IgD-negative memory B cell (primary cell): ENCODE measurements at regions not wholly inside any gene's neighbourhood (a gene's known extent, or its start where the extent isn't known, plus 50 kb on each side); places are given as distances from the start of the nearest gene placed in this dataset.

Source experiments
- H3K27ac Mint-ChIP-seq, 3 donors: one replicate each; pipeline ENCODE4 v1.8.0; 2020 to 2022; ENCODE audit warnings: mild to moderate bottlenecking in 3 of 3, mixed read lengths in 3 of 3, moderate library complexity in 1 of 3
- H3K27me3 Mint-ChIP-seq: one replicate; pipeline ENCODE4 v1.8.0; 2021; ENCODE audit warnings: mixed read lengths
- H3K36me3 Mint-ChIP-seq: one replicate; pipeline ENCODE4 v1.8.0; 2020; ENCODE audit warnings: mild to moderate bottlenecking, mixed read lengths
- H3K4me1 Mint-ChIP-seq, 3 donors: one replicate each; pipeline ENCODE4 v1.8.0; 2020 to 2022; ENCODE audit warnings: mixed read lengths in 3 of 3, mild to moderate bottlenecking in 1 of 3
- H3K4me3 Mint-ChIP-seq, 4 donors: one replicate each; pipeline ENCODE4 v1.8.0; 2020 to 2022; ENCODE audit warnings: mild to moderate bottlenecking in 4 of 4, mixed read lengths in 4 of 4, moderate library complexity in 3 of 4
- H3K9me3 Mint-ChIP-seq, 3 donors: one replicate each; pipeline ENCODE4 v1.8.0; 2020 to 2021; ENCODE audit warnings: mixed read lengths in 3 of 3, mild to moderate bottlenecking in 1 of 3

DNA sequence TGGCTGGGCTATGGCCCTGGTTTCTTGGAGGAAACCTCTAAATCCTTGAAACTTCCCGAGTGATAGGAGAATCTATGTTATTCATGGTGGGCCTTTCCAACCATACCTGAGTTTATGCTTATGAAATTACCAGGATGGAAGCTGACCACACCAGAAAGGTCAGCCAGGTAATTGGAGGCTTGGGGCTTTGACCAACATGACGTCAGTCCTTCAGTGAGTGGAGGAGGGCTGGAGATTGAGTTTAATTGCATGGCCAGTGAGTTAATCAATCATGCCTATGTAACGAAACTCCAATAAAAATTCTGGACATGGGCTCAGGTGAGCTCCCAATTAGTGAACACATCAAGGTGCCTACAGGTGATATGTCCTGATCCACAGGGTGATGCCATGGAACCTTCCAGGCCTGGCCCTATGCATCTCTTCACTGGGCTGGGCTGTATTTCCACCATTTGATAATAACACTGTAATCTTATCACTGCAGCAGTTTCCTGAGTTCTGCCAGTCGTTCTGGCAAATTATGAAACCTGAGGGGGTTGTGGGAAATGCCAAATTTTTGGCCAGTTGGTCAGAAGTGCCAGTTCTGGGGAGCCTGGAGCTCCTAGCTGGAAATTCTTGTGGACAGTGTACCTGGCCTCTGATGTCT lies 106.5 kb downstream of the CDH26 start:
- H3K36me3 Mint-ChIP-seq = no peaks in the 10 kb centered on the region
- H3K9me3 Mint-ChIP-seq = no peaks in the 10 kb centered on the region
- H3K27me3 Mint-ChIP-seq = no peaks in the 10 kb centered on the region
- H3K27ac Mint-ChIP-seq = no peak overlapping the region
- H3K4me3 Mint-ChIP-seq = no peak overlapping the region
- no peaks in the 10 kb centered on the region for H3K4me1 Mint-ChIP-seq

DNA sequence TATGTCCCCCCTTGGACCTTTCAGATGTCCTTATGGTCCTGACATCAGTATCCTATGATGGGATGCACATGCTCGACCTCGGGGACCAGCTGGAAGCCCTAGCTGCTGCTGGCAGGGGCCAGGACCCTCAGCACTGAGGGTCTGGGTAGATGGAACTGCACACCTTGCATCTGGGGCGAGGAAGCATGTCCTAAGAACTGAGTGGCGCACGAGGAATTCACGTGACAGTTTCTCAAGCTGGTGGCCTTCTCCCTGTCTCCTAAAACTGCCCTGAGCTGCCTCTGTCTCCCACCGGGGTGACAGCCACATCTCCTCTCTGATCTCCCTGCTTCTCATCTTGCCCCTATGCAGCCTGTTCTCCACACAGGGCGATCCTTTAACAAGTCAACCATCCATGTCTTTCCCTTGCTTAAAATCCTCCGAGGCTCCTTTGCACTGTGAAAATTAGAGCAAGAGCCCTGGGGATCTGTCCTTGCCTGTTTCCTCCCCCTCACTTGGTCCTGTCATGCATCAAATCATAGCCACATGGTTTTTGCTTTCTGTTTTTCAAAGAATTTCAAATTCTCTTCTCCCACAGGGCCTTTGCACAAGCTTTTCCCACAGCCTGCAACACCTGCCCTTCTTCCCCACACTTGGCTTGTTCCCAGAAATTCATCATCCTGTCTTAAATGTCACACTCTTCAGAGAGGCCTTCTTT lies 107.7 kb downstream of the CDH26 start:
- no peaks in the 10 kb centered on the region for H3K36me3 Mint-ChIP-seq
- H3K27ac Mint-ChIP-seq = no peak overlapping the region
- no peaks in the 10 kb centered on the region for H3K9me3 Mint-ChIP-seq
- H3K27me3 Mint-ChIP-seq = no peaks in the 10 kb centered on the region
- no peaks in the 10 kb centered on the region for H3K4me1 Mint-ChIP-seq
- peak overlapping the region in 1 of 4 donors; percentile 15 for H3K4me3 Mint-ChIP-seq

- Mint-ChIP-seq H3K36me3 (no peaks in the 10 kb centered on the region), H3K9me3 (no peaks in the 10 kb centered on the region), H3K4me3 (peak overlapping the region in 1 of 4 donors; percentile 15), H3K4me1 (no peaks in the 10 kb centered on the region), H3K27ac (no peak overlapping the region), H3K27me3 (no peaks in the 10 kb centered on the region)
Observed at GRCh38 chr20:60066438-60066823, 108.2 kb downstream of the CDH26 start.

GRCh38 chr20:60068509-60068908 lies 110.3 kb downstream of the CDH26 start:
- Mint-ChIP-seq H3K4me3 (no peak overlapping the region), H3K27ac (no peak overlapping the region), H3K9me3 (peaks cover 0 to 10% (median 0%) of the 10 kb centered on the region in 3 donors), H3K4me1 (no peaks in the 10 kb centered on the region), H3K27me3 (no peaks in the 10 kb centered on the region), H3K36me3 (no peaks in the 10 kb centered on the region)

DNA sequence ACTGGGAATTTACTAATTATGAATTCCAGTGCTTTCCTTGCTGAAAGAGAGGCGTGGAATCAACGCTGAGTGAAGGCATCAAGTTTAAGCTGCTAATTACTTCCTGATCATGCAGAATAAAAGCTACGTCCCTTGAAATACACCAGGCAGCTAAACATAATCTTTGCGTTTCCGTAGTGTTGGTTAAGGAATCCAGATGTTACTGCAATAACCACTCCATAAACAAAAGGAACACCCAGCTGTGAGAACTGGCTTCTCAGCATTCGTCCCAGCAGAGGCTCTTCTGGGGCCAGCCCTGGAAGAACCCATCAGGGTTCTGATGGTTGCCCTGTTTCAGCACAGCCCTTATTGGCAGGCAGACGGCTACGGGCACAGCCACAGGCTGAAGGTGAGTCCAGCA lies 111.4 kb downstream of the CDH26 start:
- peaks cover 0 to 10% (median 2%) of the 10 kb centered on the region in 3 donors for H3K9me3 Mint-ChIP-seq
- H3K4me1 Mint-ChIP-seq = no peaks in the 10 kb centered on the region
- no peaks in the 10 kb centered on the region for H3K27me3 Mint-ChIP-seq
- no peaks in the 10 kb centered on the region for H3K36me3 Mint-ChIP-seq
- H3K27ac Mint-ChIP-seq = no peak overlapping the region
- H3K4me3 Mint-ChIP-seq = no peak overlapping the region

- no peaks in the 10 kb centered on the region for H3K36me3 Mint-ChIP-seq
- H3K4me1 Mint-ChIP-seq = no peaks in the 10 kb centered on the region
- no peak overlapping the region for H3K27ac Mint-ChIP-seq
- no peak overlapping the region for H3K4me3 Mint-ChIP-seq
- peaks cover 0 to 10% (median 2%) of the 10 kb centered on the region in 3 donors for H3K9me3 Mint-ChIP-seq
- H3K27me3 Mint-ChIP-seq = no peaks in the 10 kb centered on the region
Observed at GRCh38 chr20:60070791-60071190, 112.6 kb downstream of the CDH26 start.

DNA sequence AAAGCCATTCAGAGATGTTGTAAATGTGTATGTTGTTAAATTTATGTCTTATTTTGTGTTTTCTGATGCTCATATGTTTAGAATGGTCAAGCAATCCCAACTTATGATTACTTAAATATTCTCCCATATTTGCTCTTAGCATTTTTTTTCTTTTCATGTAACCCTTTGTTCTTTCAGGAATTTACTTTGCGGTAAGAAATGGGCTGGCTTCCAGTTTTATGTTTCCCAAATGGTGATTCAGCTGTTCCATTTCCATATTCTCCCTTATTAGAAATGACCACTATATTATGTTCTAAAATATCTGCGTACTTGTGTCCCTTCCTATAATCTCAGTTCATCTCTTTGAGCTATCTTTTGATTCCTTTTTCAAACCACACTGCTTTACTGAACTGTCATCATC lies 113.7 kb downstream of the CDH26 start:
- Mint-ChIP-seq H3K4me3 (no peak overlapping the region), H3K9me3 (peaks cover 0 to 10% (median 2%) of the 10 kb centered on the region in 3 donors), H3K36me3 (no peaks in the 10 kb centered on the region)

DNA sequence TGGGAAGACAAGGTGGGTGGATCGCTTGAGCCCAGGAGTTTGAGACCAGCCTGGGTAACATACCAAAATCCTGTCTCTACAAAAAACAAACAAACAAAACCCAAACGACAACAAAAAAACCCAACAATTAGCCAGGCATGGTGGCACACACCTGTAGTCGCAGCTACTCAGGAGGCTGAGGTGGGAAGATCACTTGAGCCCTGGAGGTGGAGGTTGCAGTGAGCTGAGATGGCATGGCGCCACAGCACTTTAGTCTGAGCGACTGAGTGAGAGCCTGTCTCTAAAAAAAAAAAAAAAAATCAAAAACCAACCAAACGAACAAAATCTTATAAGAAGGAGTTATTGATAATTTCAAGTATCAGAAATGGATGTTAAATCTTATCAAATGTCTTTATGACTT lies 114.9 kb downstream of the CDH26 start:
- Mint-ChIP-seq H3K27ac (no peak overlapping the region), H3K36me3 (no peaks in the 10 kb centered on the region), H3K9me3 (peaks cover 0 to 10% (median 2%) of the 10 kb centered on the region in 3 donors), H3K27me3 (no peaks in the 10 kb centered on the region), H3K4me3 (no peak overlapping the region), H3K4me1 (no peaks in the 10 kb centered on the region)

More for the DNA sequence above, 113.7 kb downstream of the CDH26 start:
- Mint-ChIP-seq H3K27ac (no peak overlapping the region), H3K4me1 (no peaks in the 10 kb centered on the region), H3K27me3 (no peaks in the 10 kb centered on the region)

- H3K9me3 Mint-ChIP-seq = peaks cover 0 to 10% (median 2%) of the 10 kb centered on the region in 3 donors
- no peak overlapping the region for H3K4me3 Mint-ChIP-seq
- H3K27me3 Mint-ChIP-seq = no peaks in the 10 kb centered on the region
- H3K4me1 Mint-ChIP-seq = no peaks in the 10 kb centered on the region
- no peak overlapping the region for H3K27ac Mint-ChIP-seq
- no peaks in the 10 kb centered on the region for H3K36me3 Mint-ChIP-seq
Observed at GRCh38 chr20:60073504-60073903, 115.3 kb downstream of the CDH26 start.

DNA sequence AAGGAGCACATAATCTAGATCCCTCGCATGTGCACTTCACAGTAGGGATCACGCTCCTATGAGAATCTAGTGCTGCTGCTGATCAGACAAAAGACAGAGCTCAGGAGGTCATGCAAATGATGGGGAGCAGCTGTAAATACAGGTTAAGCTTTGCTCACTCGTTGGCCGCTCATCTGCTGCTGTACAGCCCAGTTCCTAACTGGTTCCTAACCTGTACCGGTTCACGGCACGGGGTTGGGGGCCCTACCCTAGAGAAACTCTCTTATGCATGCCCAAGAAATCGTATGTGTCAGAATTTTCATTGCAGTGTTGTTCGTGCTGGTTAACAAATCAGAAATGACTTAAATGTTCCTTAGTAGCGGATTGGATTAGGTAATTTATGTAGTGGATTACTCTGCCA lies 116.1 kb downstream of the CDH26 start:
- Mint-ChIP-seq H3K9me3 (peaks cover 0 to 10% (median 2%) of the 10 kb centered on the region in 3 donors), H3K4me3 (no peak overlapping the region), H3K36me3 (no peaks in the 10 kb centered on the region), H3K27me3 (no peaks in the 10 kb centered on the region), H3K27ac (no peak overlapping the region), H3K4me1 (no peaks in the 10 kb centered on the region)

DNA sequence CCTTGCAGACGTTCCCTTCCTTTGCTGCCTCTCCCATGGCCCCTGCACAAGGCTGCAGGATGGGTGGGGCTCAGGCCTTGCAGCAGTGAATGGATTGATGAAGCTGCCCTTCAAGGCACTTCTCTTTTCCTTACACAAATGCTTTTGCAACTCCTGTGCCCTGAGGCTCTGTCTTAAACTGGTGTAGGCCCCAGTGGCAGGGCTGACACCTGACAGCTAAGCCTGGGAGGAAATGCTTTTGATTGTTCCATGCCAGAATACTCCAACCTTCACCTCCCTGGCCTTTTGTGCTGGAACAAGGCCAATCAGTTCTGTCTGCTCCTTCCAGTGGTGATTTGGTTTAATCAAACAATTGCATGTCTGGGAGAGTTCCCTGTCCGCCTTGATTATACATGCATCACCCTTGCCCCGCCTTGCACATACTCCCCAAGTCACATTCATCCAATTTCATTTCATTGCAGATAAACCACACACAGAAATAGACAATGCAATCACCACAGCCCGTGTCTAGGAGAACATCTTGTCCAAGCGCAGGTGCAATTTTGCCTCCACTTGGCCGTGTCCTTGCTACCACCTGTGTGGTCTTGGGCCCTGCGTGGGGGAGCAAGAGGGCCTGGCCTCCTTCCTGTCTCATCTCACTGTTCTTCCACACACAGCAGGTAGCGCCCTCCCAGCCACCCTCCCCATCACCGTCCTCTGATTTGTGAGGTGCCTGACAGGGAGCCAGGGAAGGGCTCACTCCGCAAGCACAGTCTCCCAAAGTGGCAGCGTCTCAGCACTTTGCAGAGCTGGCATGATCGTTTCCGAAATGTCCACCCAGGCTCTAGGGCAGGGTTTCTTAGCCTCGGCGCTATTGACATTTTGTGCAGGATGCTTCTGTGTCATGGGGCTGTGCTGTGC lies 120.4 kb downstream of the CDH26 start:
- H3K9me3 Mint-ChIP-seq = peaks cover 2 to 6% (median 5%) of the 10 kb centered on the region in 3 donors
- H3K36me3 Mint-ChIP-seq = no peaks in the 10 kb centered on the region
- H3K27me3 Mint-ChIP-seq = peaks cover 9% of the 10 kb centered on the region
- H3K27ac Mint-ChIP-seq = no peak overlapping the region
- H3K4me1 Mint-ChIP-seq = no peaks in the 10 kb centered on the region
- H3K4me3 Mint-ChIP-seq = no peak overlapping the region

DNA sequence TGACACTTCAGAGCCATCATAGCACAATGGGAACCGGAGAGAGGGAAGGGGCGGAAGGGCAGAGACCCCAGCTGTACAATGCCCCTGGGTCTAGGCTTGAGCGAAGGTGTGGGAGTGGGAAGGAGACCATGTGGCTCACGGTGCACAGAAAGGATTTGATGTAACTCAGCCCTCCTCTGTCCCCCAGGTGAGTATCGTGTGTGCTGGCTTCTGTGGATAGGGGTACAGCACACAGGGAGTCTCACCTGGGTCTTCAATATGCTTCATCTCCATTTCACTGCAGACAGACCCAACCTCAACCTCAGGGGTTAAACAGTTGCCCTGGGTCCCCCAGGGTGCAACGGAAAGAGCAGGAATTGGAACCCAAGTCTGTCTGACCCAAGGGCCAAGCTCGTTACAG lies 122.2 kb downstream of the CDH26 start:
- Mint-ChIP-seq H3K9me3 (peaks cover 0 to 6% (median 5%) of the 10 kb centered on the region in 3 donors), H3K4me3 (no peak overlapping the region), H3K36me3 (no peaks in the 10 kb centered on the region), H3K4me1 (no peaks in the 10 kb centered on the region), H3K27ac (no peak overlapping the region), H3K27me3 (peaks cover 9% of the 10 kb centered on the region)

DNA sequence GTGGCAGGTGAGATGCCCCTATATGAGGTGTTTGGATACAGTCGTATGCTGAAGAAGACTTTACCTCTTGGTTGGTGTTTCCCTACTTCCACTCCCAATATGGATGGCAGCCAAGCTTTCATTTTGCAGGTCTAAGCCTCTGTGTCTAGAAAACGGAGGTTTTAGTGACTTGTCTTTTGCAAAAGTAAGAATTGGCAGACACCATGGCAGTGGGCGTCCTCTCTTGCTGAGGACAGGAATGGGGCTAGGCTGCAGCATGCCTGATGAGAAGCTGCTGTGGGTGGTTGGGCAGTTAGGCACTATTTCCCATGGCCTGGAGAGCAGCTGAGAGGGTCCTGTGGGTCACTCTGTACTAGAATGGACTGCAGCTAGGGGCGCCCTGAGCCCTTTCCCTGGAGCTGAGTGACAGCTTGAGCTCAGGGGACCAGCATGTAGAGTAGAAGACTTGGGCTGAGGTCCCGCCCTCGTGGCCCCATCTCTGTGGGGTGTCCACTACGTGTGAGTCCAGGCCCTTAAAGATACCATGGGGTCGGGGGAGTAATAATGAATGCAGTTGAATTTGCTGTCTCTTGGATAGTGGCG lies 127.4 kb downstream of the CDH26 start:
- Mint-ChIP-seq H3K4me1 (no peaks in the 10 kb centered on the region), H3K27ac (peak overlapping the region in 1 of 3 donors; percentile 45), H3K9me3 (peaks cover 0 to 6% (median 5%) of the 10 kb centered on the region in 3 donors), H3K36me3 (no peaks in the 10 kb centered on the region), H3K27me3 (peaks cover 28% of the 10 kb centered on the region), H3K4me3 (no peak overlapping the region)

DNA sequence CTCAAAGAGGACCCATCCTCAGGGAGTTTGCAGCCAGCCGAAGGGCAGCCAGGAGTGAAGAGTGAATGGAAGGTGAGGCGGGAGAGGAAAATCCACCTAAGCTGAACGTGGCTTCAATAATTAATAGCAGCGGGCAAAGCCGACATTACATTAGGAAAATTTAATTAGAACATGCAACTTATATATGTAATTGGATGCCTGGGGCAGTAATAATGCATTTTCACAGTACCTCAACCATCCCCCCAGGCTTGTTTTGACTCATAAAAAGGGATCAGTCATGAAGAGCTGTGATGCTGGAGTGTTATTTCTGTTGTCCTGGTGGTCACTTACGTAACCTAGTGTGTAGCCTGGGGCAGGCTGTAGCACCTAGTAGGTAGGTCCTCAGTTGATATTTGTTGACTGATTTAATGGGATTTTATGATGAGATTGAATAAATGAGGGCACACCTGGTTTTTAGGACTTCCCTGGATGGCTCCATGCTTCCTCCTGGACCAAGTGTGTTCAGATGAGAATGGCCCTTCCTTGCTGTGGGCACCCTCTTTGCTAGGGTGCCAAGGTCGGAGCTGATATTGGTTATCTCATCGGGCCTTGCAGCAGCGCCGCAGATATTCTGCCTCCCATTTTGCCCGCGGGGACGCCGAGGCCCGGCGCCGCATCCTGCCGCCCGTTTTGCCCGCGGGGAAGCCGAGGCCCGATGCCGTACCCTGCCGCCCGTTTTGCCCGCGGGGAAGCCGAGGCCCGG lies 128.8 kb downstream of the CDH26 start:
- peaks cover 0 to 6% (median 5%) of the 10 kb centered on the region in 3 donors for H3K9me3 Mint-ChIP-seq
- H3K27ac Mint-ChIP-seq = peak overlapping the region in 1 of 3 donors; percentile 73
- no peaks in the 10 kb centered on the region for H3K36me3 Mint-ChIP-seq
- H3K27me3 Mint-ChIP-seq = peaks cover 22% of the 10 kb centered on the region
- H3K4me1 Mint-ChIP-seq = no peaks in the 10 kb centered on the region
- peak overlapping the region in 1 of 4 donors; percentile 65 for H3K4me3 Mint-ChIP-seq
